Skeletal muscle satellite cell (primary cell): ENCODE measurements at regions not wholly inside any gene's neighbourhood (a gene's known extent, or its start where the extent isn't known, plus 50 kb on each side); places are given as distances from the start of the nearest gene placed in this dataset.

Experiments used
- H3K27me3 ChIP-seq: 2 replicates; pipeline ENCODE4 v1.7.0; 2013; ENCODE audit warnings: low read length; ENCODE audit not compliant: control insufficient read depth, insufficient read depth
- H3K36me3 ChIP-seq: 2 replicates; pipeline ENCODE4 v1.7.0; 2013; ENCODE audit warnings: mild to moderate bottlenecking, control low read depth, low read length; ENCODE audit not compliant: insufficient read depth
- H3K4me1 ChIP-seq: 2 replicates; pipeline ENCODE4 v1.7.0; 2013; ENCODE audit warnings: low read length; ENCODE audit not compliant: control insufficient read depth, insufficient read depth
- H3K4me2 ChIP-seq: 2 replicates; pipeline ENCODE4 v1.7.0; 2013; ENCODE audit warnings: mild to moderate bottlenecking, low read length
- H3K4me3 ChIP-seq: 2 replicates; pipeline ENCODE4 v1.7.0; 2013; ENCODE audit warnings: low read length
- H3K9ac ChIP-seq: 2 replicates; pipeline ENCODE4 v1.7.0; 2013; ENCODE audit warnings: mild to moderate bottlenecking, low read depth, low read length, moderate library complexity
- H3K9me3 ChIP-seq: replicated peaks from 2 replicates; pipeline ENCODE4 v1.7.0; 2013; ENCODE audit warnings: mild to moderate bottlenecking, control low read depth, low read length

- no peak overlapping the region for H3K9ac ChIP-seq
- no peak overlapping the region for H3K4me2 ChIP-seq
- H3K4me3 ChIP-seq: no peak overlapping the region
- no peaks in the 10 kb centered on the region for H3K4me1 ChIP-seq
- H3K36me3 ChIP-seq: no peaks in the 10 kb centered on the region
- no peaks in the 10 kb centered on the region for H3K9me3 ChIP-seq
- peaks cover 18% of the 10 kb centered on the region for H3K27me3 ChIP-seq
These were observed 121.6 kb upstream of the BARHL2 start for GRCh38 chr1:90838720-90839119.

DNA sequence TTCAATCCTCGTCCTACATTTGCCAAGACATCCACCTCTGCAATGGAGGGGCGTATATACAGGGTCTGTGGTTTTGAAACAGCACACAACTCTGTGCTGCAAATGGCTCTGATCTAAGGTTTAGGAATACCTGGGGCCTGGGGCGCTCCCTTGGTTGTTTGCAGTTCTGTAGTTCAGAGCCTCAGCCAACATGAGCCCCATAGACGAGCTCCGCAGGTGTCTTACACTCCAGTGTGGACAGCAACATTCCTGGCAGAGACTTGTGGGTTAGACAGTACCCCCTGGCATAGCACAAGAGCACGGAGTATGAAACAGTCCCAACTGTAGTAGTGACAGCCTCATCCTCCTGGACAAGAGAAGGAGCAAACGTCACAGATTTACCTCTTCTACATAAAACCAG lies 120.3 kb upstream of the BARHL2 start:
- Histone ChIP-seq H3K4me3 (no peak overlapping the region), H3K4me2 (no peak overlapping the region), H3K36me3 (no peaks in the 10 kb centered on the region), H3K27me3 (peaks cover 21% of the 10 kb centered on the region), H3K4me1 (no peaks in the 10 kb centered on the region), H3K9ac (no peak overlapping the region), H3K9me3 (no peaks in the 10 kb centered on the region)

- H3K4me1 ChIP-seq: no peaks in the 10 kb centered on the region
- no peaks in the 10 kb centered on the region for H3K9me3 ChIP-seq
- peaks cover 21% of the 10 kb centered on the region for H3K27me3 ChIP-seq
- H3K9ac ChIP-seq: no peak overlapping the region
- no peaks in the 10 kb centered on the region for H3K36me3 ChIP-seq
- H3K4me3 ChIP-seq: no peak overlapping the region
- peak overlapping the region; percentile 58 for H3K4me2 ChIP-seq
These were observed 119.2 kb upstream of the BARHL2 start for GRCh38 chr1:90836345-90836679.

- Histone ChIP-seq H3K27me3 (peaks cover 21% of the 10 kb centered on the region), H3K36me3 (no peaks in the 10 kb centered on the region), H3K4me2 (peak overlapping the region; percentile 58), H3K4me3 (no peak overlapping the region), H3K4me1 (no peaks in the 10 kb centered on the region), H3K9ac (no peak overlapping the region), H3K9me3 (no peaks in the 10 kb centered on the region)
These were observed 118.7 kb upstream of the BARHL2 start for GRCh38 chr1:90835661-90836344.

- Histone ChIP-seq H3K9ac (no peak overlapping the region), H3K36me3 (no peaks in the 10 kb centered on the region), H3K4me1 (no peaks in the 10 kb centered on the region), H3K27me3 (peaks cover 21% of the 10 kb centered on the region), H3K4me2 (no peak overlapping the region), H3K9me3 (no peaks in the 10 kb centered on the region), H3K4me3 (no peak overlapping the region)
These were observed 118.0 kb upstream of the BARHL2 start for GRCh38 chr1:90834886-90835660.

GRCh38 chr1:90834354-90834885 lies 117.3 kb upstream of the BARHL2 start:
- Histone ChIP-seq H3K9me3 (no peaks in the 10 kb centered on the region), H3K4me3 (no peak overlapping the region), H3K4me2 (no peak overlapping the region), H3K9ac (no peak overlapping the region), H3K36me3 (no peaks in the 10 kb centered on the region), H3K4me1 (no peaks in the 10 kb centered on the region), H3K27me3 (peaks cover 21% of the 10 kb centered on the region)

DNA sequence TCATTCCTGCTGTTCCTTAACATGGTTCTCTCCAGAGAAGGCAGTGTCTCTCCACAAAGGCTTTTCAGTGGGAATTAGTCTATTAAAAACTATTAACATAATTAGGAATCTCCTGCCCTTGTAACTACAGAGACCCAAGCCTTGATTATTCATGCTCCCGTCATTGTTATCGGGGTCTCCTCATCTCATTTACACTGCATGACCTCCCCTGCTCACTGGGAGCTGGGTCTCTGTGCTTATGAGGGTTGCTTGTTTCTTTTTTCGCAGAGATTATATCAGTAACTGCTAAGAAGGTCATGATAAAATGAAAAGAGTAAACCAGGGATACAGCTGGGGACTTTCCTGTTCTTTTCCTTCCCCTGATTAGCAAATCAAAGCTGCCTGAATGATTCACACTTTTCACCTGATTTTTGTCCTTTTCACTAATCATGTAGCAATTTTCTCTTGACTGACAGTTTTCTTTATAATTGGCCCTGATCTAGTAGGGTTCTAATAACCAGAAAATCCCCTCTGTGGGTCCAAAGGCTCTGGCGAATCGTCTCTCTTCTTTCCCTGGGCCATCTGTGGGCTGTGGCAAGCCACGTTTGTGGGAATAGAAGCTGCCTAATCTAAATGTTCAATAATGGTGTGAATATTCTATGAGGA lies 116.5 kb upstream of the BARHL2 start:
- Histone ChIP-seq H3K36me3 (no peaks in the 10 kb centered on the region), H3K4me2 (no peak overlapping the region), H3K4me1 (no peaks in the 10 kb centered on the region), H3K4me3 (no peak overlapping the region), H3K27me3 (peaks cover 21% of the 10 kb centered on the region), H3K9ac (no peak overlapping the region), H3K9me3 (no peaks in the 10 kb centered on the region)

DNA sequence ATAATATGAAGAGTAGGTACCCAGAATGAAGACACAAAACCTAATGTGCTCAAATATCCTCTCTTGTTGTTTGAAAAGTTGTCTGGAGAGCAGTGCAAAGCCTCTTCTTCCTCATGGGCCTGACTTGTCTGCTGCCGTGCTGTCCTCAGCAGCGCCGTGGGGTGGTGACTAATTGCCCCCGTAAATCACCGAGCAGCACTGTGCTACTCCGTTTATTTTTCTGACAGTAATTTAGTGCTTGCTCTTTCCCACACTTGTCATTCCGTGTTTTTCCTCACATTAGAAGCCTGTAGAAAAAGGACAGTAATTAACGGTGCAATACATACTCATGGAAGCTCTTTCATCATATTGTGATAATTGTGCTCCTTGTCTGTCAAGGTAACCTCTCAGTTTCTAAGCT lies 114.8 kb upstream of the BARHL2 start:
- H3K27me3 ChIP-seq: peaks cover 21% of the 10 kb centered on the region
- no peak overlapping the region for H3K4me2 ChIP-seq
- H3K9ac ChIP-seq: no peak overlapping the region
- H3K4me1 ChIP-seq: no peaks in the 10 kb centered on the region
- no peak overlapping the region for H3K4me3 ChIP-seq
- no peaks in the 10 kb centered on the region for H3K36me3 ChIP-seq
- no peaks in the 10 kb centered on the region for H3K9me3 ChIP-seq

GRCh38 chr1:90826834-90827233 lies 109.7 kb upstream of the BARHL2 start:
- Histone ChIP-seq H3K4me1 (no peaks in the 10 kb centered on the region), H3K27me3 (no peaks in the 10 kb centered on the region), H3K9me3 (no peaks in the 10 kb centered on the region), H3K36me3 (no peaks in the 10 kb centered on the region), H3K9ac (no peak overlapping the region), H3K4me2 (no peak overlapping the region), H3K4me3 (no peak overlapping the region)

GRCh38 chr1:90826024-90826423 lies 108.9 kb upstream of the BARHL2 start:
- H3K4me1 ChIP-seq: no peaks in the 10 kb centered on the region
- H3K27me3 ChIP-seq: no peaks in the 10 kb centered on the region
- no peak overlapping the region for H3K9ac ChIP-seq
- H3K36me3 ChIP-seq: no peaks in the 10 kb centered on the region
- H3K4me3 ChIP-seq: no peak overlapping the region
- H3K4me2 ChIP-seq: no peak overlapping the region
- no peaks in the 10 kb centered on the region for H3K9me3 ChIP-seq

DNA sequence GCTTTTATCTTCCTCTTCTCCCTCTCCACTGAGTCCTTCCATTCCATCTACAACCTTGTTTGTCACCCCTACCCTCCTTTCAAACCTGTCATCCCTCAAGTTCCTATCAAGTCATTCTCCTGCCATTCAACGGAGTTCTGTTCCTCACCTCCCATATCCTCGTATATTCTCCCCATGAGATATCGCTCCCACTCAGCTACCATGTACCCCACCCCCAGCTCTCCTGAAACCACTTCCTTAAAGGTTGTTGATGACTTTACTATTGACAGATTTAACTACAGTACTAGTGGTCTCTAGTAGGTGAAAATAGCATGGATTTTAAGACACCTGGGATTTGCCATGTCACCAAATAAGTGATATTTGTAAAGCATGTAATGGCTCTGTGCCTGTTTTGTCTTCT lies 107.4 kb upstream of the BARHL2 start:
- Histone ChIP-seq H3K9ac (no peak overlapping the region), H3K36me3 (no peaks in the 10 kb centered on the region), H3K27me3 (no peaks in the 10 kb centered on the region), H3K4me2 (no peak overlapping the region), H3K9me3 (no peaks in the 10 kb centered on the region), H3K4me1 (no peaks in the 10 kb centered on the region), H3K4me3 (no peak overlapping the region)
